C4-2B (cell line): ENCODE measurements at regions not wholly inside any gene's neighbourhood (a gene's known extent, or its start where the extent isn't known, plus 50 kb on each side); places are given as distances from the start of the nearest gene placed in this dataset.

Experiments used
- H3K27ac ChIP-seq: fragments of 450-650 bp; 2 replicates; pipeline ENCODE4 v1.5.1; 2017
- CTCF ChIP-seq: fragments of 450-650 bp; conservative IDR thresholded peaks from 2 replicates; pipeline ENCODE4 v1.5.1; 2017; ENCODE audit warnings: mild to moderate bottlenecking
- ZFX ChIP-seq: fragments of 450-650 bp; IDR thresholded peaks from 2 replicates; pipeline ENCODE4 v1.6.1; 2017

GRCh38 chr12:74847169-74847568 is 309.5 kb downstream of the ATXN7L3B start:
- H3K27ac ChIP-seq = no peak overlapping the region

GRCh38 chr12:74848006-74848405 is 310.4 kb downstream of the ATXN7L3B start:
- H3K27ac ChIP-seq = no peak overlapping the region
- no peak for TF ChIP-seq CTCF
- TF ChIP-seq ZFX = no peak

More at GRCh38 chr12:74847169-74847568, 309.5 kb downstream of the ATXN7L3B start:
- TF ChIP-seq ZFX (no peak), CTCF (no peak)

- TF ChIP-seq CTCF = peak; percentile 28
- TF ChIP-seq ZFX = no peak
- no peak overlapping the region for H3K27ac ChIP-seq
Observed at GRCh38 chr12:74849801-74850200, 312.2 kb downstream of the ATXN7L3B start.

GRCh38 chr12:74871817-74872216 is 334.2 kb downstream of the ATXN7L3B start:
- no peak overlapping the region for H3K27ac ChIP-seq
- no peak for TF ChIP-seq ZFX
- TF ChIP-seq CTCF = no peak

GRCh38 chr12:74885775-74886174 is 323.9 kb downstream of the KCNC2 start:
- TF ChIP-seq CTCF (no peak), ZFX (no peak)
- no peak overlapping the region for H3K27ac ChIP-seq

- no peak overlapping the region for H3K27ac ChIP-seq
- TF ChIP-seq ZFX (no peak), CTCF (no peak)
Observed at GRCh38 chr12:74889073-74889472, 320.6 kb downstream of the KCNC2 start.

GRCh38 chr12:74889563-74890236 is 319.9 kb downstream of the KCNC2 start:
- TF ChIP-seq CTCF (no peak), ZFX (no peak)
- no peak overlapping the region for H3K27ac ChIP-seq
